ENCODE measurements at regions not wholly inside any gene's neighbourhood (a gene's known extent, or its start where the extent isn't known, plus 50 kb on each side); places are given as distances from the start of the nearest gene placed in this dataset.

GRCh38 chr9:105858877-105859276 lies 164.5 kb downstream of the TMEM38B start:
- no peak for TF ChIP-seq EZH2 (optimal IDR thresholded peaks at IDR 0.05; ENCODE audit: low read depth, low read length)
- no peak for TF ChIP-seq EZH2phosphoT487 (IDR thresholded peaks at IDR 0.05; ENCODE audit: low read length)
- no peak for TF ChIP-seq CTCF (IDR thresholded peaks at IDR 0.05; ENCODE audit: low read length)

GRCh38 chr9:105859428-105860091 lies 165.2 kb downstream of the TMEM38B start:
- H3K9me2 ChIP-seq (replicated peaks; ENCODE audit: insufficient read depth, low read length): no peaks in the 10 kb centered on the region
- no peaks in the 10 kb centered on the region for H3K36me3 ChIP-seq (replicated peaks; ENCODE audit: insufficient read depth, low read length)
- no peak overlapping the region for H3K4me3 ChIP-seq (ENCODE audit: low read length)
- no peaks in the 10 kb centered on the region for H3K27me3 ChIP-seq (replicated peaks; ENCODE audit: insufficient read depth, low read length)
- TF ChIP-seq CTCF (IDR thresholded peaks at IDR 0.05; ENCODE audit: low read length): no peak
- no peak for TF ChIP-seq EZH2 (optimal IDR thresholded peaks at IDR 0.05; ENCODE audit: low read depth, low read length)
- TF ChIP-seq EZH2phosphoT487 (IDR thresholded peaks at IDR 0.05; ENCODE audit: low read length): no peak
- H3K4me1 ChIP-seq (ENCODE audit: low read length): no peaks in the 10 kb centered on the region
- H3F3A ChIP-seq (ENCODE audit: insufficient read depth, low read length): no peaks in the 10 kb centered on the region
- H3K9ac ChIP-seq (ENCODE audit: low read length): no peak overlapping the region
- no peaks in the 10 kb centered on the region for H4K20me1 ChIP-seq (ENCODE audit: insufficient read depth, low read length)
- H3K27ac ChIP-seq (ENCODE audit: low read length): no peak overlapping the region
- 0 out of 2 replicates have a peak overlapping the region, but pooled peaks have one; percentile 8 for H3K4me2 ChIP-seq (ENCODE audit: low read depth, low read length)
- DNase-seq: no peak
- no peaks in the 10 kb centered on the region for H3K9me3 ChIP-seq (replicated peaks; ENCODE audit: insufficient read depth, low read length)
- H2AFZ ChIP-seq (ENCODE audit: low read length): no peak overlapping the region
- H3K79me2 ChIP-seq (ENCODE audit: low read length): no peaks in the 10 kb centered on the region

More at GRCh38 chr9:105858877-105859276, 164.5 kb downstream of the TMEM38B start:
- H2AFZ ChIP-seq (ENCODE audit: low read length): no peak overlapping the region
- no peaks in the 10 kb centered on the region for H3K36me3 ChIP-seq (replicated peaks; ENCODE audit: insufficient read depth, low read length)
- no peaks in the 10 kb centered on the region for H3K4me1 ChIP-seq (ENCODE audit: low read length)
- H3K4me3 ChIP-seq (ENCODE audit: low read length): no peak overlapping the region
- no peak overlapping the region for H3K9ac ChIP-seq (ENCODE audit: low read length)
- H3K27ac ChIP-seq (ENCODE audit: low read length): no peak overlapping the region
- no peak for DNase-seq
- no peaks in the 10 kb centered on the region for H3K9me3 ChIP-seq (replicated peaks; ENCODE audit: insufficient read depth, low read length)
- no peaks in the 10 kb centered on the region for H3K27me3 ChIP-seq (replicated peaks; ENCODE audit: insufficient read depth, low read length)
- H3F3A ChIP-seq (ENCODE audit: insufficient read depth, low read length): no peaks in the 10 kb centered on the region
- H3K4me2 ChIP-seq (ENCODE audit: low read depth, low read length): 0 out of 2 replicates have a peak overlapping the region, but pooled peaks have one; percentile 5
- H3K9me2 ChIP-seq (replicated peaks; ENCODE audit: insufficient read depth, low read length): no peaks in the 10 kb centered on the region
- no peaks in the 10 kb centered on the region for H3K79me2 ChIP-seq (ENCODE audit: low read length)
- H4K20me1 ChIP-seq (ENCODE audit: insufficient read depth, low read length): no peaks in the 10 kb centered on the region

- no peaks in the 10 kb centered on the region for H3K36me3 ChIP-seq (replicated peaks; ENCODE audit: insufficient read depth, low read length)
Measured at GRCh38 chr9:105860516-105860915, 166.2 kb downstream of the TMEM38B start.

More at GRCh38 chr9:105860516-105860915, 166.2 kb downstream of the TMEM38B start:
- H3K9ac ChIP-seq (ENCODE audit: low read length): no peak overlapping the region
- H3K4me3 ChIP-seq (ENCODE audit: low read length): no peak overlapping the region
- no peaks in the 10 kb centered on the region for H4K20me1 ChIP-seq (ENCODE audit: insufficient read depth, low read length)
- H3F3A ChIP-seq (ENCODE audit: insufficient read depth, low read length): no peaks in the 10 kb centered on the region
- DNase-seq: no peak
- no peak for TF ChIP-seq EZH2 (optimal IDR thresholded peaks at IDR 0.05; ENCODE audit: low read depth, low read length)
- TF ChIP-seq EZH2phosphoT487 (IDR thresholded peaks at IDR 0.05; ENCODE audit: low read length): no peak
- no peak for TF ChIP-seq CTCF (IDR thresholded peaks at IDR 0.05; ENCODE audit: low read length)
- no peak overlapping the region for H3K27ac ChIP-seq (ENCODE audit: low read length)
- H3K4me2 ChIP-seq (ENCODE audit: low read depth, low read length): no peak overlapping the region
- H3K9me2 ChIP-seq (replicated peaks; ENCODE audit: insufficient read depth, low read length): no peaks in the 10 kb centered on the region
- no peaks in the 10 kb centered on the region for H3K9me3 ChIP-seq (replicated peaks; ENCODE audit: insufficient read depth, low read length)
- no peaks in the 10 kb centered on the region for H3K4me1 ChIP-seq (ENCODE audit: low read length)
- H2AFZ ChIP-seq (ENCODE audit: low read length): no peak overlapping the region
- H3K79me2 ChIP-seq (ENCODE audit: low read length): no peaks in the 10 kb centered on the region
- H3K27me3 ChIP-seq (replicated peaks; ENCODE audit: insufficient read depth, low read length): no peaks in the 10 kb centered on the region

All from MM.1S (cell line).